Sigmoid colon (tissue), 4 donors: ENCODE measurements at regions not wholly inside any gene's neighbourhood (a gene's known extent, or its start where the extent isn't known, plus 50 kb on each side); places are given as distances from the start of the nearest gene placed in this dataset.

Experiments used
- POLR2AphosphoS5 ChIP-seq, 4 donors: sonication (generic); formaldehyde crosslinking; IDR thresholded peaks; one replicate each; pipeline ENCODE4 v1.6.1; 2017; ENCODE audit warnings: antibody characterized with exemption in 4 of 4
- TF ChIP-seq, protein P1 (sequence below), 4 experiments: fragments of 450-650 bp in 3 of 4; fragments of 200-600 bp in 1 of 4; IDR thresholded peaks; one replicate each; pipeline ENCODE4 v1.5.1; 2016 to 2019; ENCODE audit warnings: antibody characterized with exemption in 4 of 4, mild to moderate bottlenecking in 3 of 4, moderate library complexity in 2 of 4

DNA sequence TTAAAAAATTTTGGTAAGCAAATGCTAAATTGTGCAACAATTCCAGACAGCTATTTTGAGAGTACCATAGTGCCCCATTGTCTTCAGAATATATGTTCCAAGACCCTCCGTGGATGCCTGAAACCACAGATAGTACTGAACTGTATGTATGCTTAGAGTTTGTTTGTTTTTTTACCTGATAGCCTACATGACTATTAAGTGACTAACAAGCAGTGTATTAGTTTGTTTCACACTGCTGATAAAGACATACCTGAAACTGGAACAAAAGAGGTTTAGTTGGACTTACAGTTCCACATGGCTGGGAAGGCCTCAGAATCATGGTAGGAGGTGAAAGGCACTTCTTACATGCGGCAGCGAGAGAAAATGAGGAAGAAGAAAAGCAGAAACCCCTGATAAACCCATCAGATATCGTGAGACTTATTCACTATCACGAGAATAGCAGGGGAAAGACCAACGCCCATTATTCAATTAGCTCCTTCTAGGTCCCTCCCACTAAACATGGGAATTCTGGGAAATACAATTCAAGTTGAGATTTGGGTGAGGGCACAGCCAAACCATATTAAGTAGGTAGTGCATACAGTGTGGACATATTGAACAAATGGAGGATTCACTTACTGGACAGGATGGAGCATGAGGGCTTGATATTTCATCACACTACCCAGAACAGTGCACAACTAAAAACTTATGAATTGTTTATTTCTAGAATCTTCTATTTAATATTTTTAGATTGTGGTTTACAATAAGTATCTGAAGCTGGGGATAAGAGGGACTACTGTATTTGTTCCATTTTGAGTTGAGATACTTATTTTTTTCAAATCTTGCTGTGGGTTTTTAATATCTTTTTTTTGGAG lies 78.5 kb downstream of the LHX9 start:
- TF ChIP-seq, protein P1, sequence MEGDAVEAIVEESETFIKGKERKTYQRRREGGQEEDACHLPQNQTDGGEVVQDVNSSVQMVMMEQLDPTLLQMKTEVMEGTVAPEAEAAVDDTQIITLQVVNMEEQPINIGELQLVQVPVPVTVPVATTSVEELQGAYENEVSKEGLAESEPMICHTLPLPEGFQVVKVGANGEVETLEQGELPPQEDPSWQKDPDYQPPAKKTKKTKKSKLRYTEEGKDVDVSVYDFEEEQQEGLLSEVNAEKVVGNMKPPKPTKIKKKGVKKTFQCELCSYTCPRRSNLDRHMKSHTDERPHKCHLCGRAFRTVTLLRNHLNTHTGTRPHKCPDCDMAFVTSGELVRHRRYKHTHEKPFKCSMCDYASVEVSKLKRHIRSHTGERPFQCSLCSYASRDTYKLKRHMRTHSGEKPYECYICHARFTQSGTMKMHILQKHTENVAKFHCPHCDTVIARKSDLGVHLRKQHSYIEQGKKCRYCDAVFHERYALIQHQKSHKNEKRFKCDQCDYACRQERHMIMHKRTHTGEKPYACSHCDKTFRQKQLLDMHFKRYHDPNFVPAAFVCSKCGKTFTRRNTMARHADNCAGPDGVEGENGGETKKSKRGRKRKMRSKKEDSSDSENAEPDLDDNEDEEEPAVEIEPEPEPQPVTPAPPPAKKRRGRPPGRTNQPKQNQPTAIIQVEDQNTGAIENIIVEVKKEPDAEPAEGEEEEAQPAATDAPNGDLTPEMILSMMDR (IDR thresholded peaks at IDR 0.05), result no peak
- no peak for TF ChIP-seq POLR2AphosphoS5 (IDR thresholded peaks at IDR 0.05)
